B cell (primary cell): ENCODE measurements at regions not wholly inside any gene's neighbourhood (a gene's known extent, or its start where the extent isn't known, plus 50 kb on each side); places are given as distances from the start of the nearest gene placed in this dataset.

Source experiments
- EZH2 ChIP-seq: IDR thresholded peaks from 2 replicates; pipeline ENCODE4 v1.6.1; 2012; ENCODE audit warnings: borderline replicate concordance, low read depth, mild to moderate bottlenecking, moderate library complexity, low read length; ENCODE audit not compliant: insufficient read depth, poor library complexity, severe bottlenecking
- TF ChIP-seq, protein P1 (sequence below): fragments of 200-600 bp; IDR thresholded peaks from one replicate; pipeline ENCODE4 v1.8.0; 2022; ENCODE audit warnings: antibody characterized with exemption, mild to moderate bottlenecking

GRCh38 chr14:51334566-51334965 lies 94.5 kb downstream of the TMX1 start:
- TF ChIP-seq, protein P1, sequence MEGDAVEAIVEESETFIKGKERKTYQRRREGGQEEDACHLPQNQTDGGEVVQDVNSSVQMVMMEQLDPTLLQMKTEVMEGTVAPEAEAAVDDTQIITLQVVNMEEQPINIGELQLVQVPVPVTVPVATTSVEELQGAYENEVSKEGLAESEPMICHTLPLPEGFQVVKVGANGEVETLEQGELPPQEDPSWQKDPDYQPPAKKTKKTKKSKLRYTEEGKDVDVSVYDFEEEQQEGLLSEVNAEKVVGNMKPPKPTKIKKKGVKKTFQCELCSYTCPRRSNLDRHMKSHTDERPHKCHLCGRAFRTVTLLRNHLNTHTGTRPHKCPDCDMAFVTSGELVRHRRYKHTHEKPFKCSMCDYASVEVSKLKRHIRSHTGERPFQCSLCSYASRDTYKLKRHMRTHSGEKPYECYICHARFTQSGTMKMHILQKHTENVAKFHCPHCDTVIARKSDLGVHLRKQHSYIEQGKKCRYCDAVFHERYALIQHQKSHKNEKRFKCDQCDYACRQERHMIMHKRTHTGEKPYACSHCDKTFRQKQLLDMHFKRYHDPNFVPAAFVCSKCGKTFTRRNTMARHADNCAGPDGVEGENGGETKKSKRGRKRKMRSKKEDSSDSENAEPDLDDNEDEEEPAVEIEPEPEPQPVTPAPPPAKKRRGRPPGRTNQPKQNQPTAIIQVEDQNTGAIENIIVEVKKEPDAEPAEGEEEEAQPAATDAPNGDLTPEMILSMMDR = no peak
- TF ChIP-seq EZH2 = no peak
